GM18517 (cell line): ENCODE measurements at regions not wholly inside any gene's neighbourhood (a gene's known extent, or its start where the extent isn't known, plus 50 kb on each side); places are given as distances from the start of the nearest gene placed in this dataset.

ENCODE experiments used
- ATAC-seq: cut with Tn5 transposase; IDR thresholded peaks from one replicate; pipeline ENCODE4 v1.9.1; 2021; ENCODE audit warnings: mild to moderate bottlenecking, moderate library complexity; ENCODE audit not compliant: unreplicated experiment

- no peak for ATAC-seq
Measured at GRCh38 chr13:39232401-39232980, 194.2 kb downstream of the NHLRC3 start.

- no peak for ATAC-seq
Measured at GRCh38 chr13:39232999-39233398, 194.7 kb downstream of the NHLRC3 start.

- ATAC-seq: no peak
Measured at GRCh38 chr13:39233519-39233918, 195.3 kb downstream of the NHLRC3 start.

GRCh38 chr13:39244561-39245230 lies 206.4 kb downstream of the NHLRC3 start:
- ATAC-seq: no peak

GRCh38 chr13:39245688-39246087 lies 207.4 kb downstream of the NHLRC3 start:
- no peak for ATAC-seq

- no peak for ATAC-seq
Measured at GRCh38 chr13:39249982-39250381, 211.7 kb downstream of the NHLRC3 start.

- no peak for ATAC-seq
Measured at GRCh38 chr13:39250440-39250839, 212.2 kb downstream of the NHLRC3 start.

GRCh38 chr13:39251340-39251739 lies 213.1 kb downstream of the NHLRC3 start:
- no peak for ATAC-seq

- no peak for ATAC-seq
Measured at GRCh38 chr13:39253774-39254173, 215.5 kb downstream of the NHLRC3 start.

- no peak for ATAC-seq
Measured at GRCh38 chr13:39254601-39255000, 216.3 kb downstream of the NHLRC3 start.

- no peak for ATAC-seq
Measured at GRCh38 chr13:39257642-39258041, 219.4 kb downstream of the NHLRC3 start.

- no peak for ATAC-seq
Measured at GRCh38 chr13:39259371-39260140, 221.3 kb downstream of the NHLRC3 start.

- ATAC-seq: peak; percentile 83
Measured at GRCh38 chr13:39263033-39263432, 224.8 kb downstream of the NHLRC3 start.

- no peak for ATAC-seq
Measured at GRCh38 chr13:39263531-39263930, 225.3 kb downstream of the NHLRC3 start.

GRCh38 chr13:39266426-39266825 lies 228.2 kb downstream of the NHLRC3 start:
- no peak for ATAC-seq

- no peak for ATAC-seq
Measured at GRCh38 chr13:39268398-39268797, 230.1 kb downstream of the NHLRC3 start.

GRCh38 chr13:39269004-39269403 lies 230.7 kb downstream of the NHLRC3 start:
- no peak for ATAC-seq

- no peak for ATAC-seq
Measured at GRCh38 chr13:39269411-39269810, 231.2 kb downstream of the NHLRC3 start.

GRCh38 chr13:39272994-39273393 lies 234.7 kb downstream of the NHLRC3 start:
- ATAC-seq: no peak

GRCh38 chr13:39273953-39274738 lies 235.9 kb downstream of the NHLRC3 start:
- ATAC-seq: no peak

GRCh38 chr13:39274739-39275325 lies 236.6 kb downstream of the NHLRC3 start:
- no peak for ATAC-seq
